ENCODE measurements at regions not wholly inside any gene's neighbourhood (a gene's known extent, or its start where the extent isn't known, plus 50 kb on each side); places are given as distances from the start of the nearest gene placed in this dataset.
"Not testable (repeated sequence)": the region's sequence is repeated elsewhere in the genome, so short reads cannot be mapped to it uniquely, and the experiment has no call there.

DNA sequence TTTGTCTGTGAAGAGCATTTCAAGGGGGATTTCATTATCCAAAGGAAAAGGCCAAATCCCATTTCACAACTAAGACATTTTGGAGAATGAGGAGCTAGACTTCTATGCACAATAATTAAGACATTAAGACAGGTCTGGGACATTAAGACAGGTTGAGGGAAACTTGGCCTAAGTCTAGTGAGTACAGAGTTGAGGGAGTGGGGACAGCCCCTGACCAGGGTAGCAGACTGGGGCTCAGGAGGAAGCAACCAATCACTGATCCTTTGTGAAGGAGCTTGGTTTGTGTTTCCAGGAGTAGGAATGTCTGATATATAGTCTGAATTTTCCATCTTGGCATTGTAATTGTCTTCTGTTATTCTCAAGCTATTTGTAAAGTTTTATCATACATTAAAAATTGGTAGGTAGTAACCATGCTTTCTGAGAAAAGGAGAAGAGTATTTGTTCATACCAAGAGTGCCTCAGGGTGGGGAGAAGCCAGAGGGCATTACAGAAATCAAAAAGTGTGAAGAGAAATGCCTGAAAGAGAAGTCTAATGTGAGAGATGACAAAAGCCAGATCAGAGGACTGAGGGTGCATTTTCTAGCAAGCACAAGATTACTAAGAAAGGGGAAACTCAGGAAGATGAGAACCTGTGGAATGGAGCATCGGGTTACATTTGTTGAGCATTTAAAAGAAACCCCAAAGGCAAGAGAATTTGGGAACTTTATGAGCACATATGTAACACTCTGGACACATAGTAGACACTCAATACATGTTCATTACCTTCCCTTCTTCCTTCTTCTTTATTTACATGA, 189.3 kb upstream of the PIK3R1 start:
- H3K27ac ChIP-seq (ENCODE audit: low read depth, low read length) = no peak overlapping the region
- H2AFZ ChIP-seq (ENCODE audit: low read length, unreplicated experiment) = no peak overlapping the region
- no peaks in the 10 kb centered on the region for H3K36me3 ChIP-seq (ENCODE audit: insufficient read depth, low read length)
- H3K79me2 ChIP-seq (ENCODE audit: control insufficient read depth, insufficient read depth, low read length, unreplicated experiment) = no peaks in the 10 kb centered on the region
- no peaks in the 10 kb centered on the region for H3K27me3 ChIP-seq (ENCODE audit: insufficient read depth, low read length)
- H3K4me1 ChIP-seq (ENCODE audit: control insufficient read depth, insufficient read depth, low read length, unreplicated experiment) = peaks cover 5% of the 10 kb centered on the region
- no peak overlapping the region for H3K4me3 ChIP-seq (ENCODE audit: low read depth, low read length)

DNA sequence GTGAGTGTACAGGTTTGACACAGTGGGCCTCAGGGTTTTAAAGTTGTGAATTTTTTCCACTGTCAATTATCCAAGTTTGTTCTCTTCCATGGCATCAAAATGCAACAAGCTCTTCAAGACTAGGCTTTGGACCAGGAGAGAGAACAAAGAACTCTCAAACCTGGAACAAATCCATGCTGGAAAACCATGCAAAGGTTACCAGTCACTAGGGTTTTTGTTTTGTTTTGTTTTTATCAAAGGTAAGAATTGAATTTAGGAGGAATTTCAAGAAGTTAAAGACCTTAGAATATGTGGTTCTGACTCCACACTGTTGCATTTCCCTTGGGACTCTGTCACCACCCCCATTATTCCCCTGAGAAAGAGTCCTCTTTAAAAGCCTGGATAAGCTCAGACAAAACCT, 191.1 kb upstream of the PIK3R1 start:
- Histone ChIP-seq H3K36me3 (ENCODE audit: insufficient read depth, low read length) (no peaks in the 10 kb centered on the region), H3K27me3 (ENCODE audit: insufficient read depth, low read length) (no peaks in the 10 kb centered on the region), H2AFZ (ENCODE audit: low read length, unreplicated experiment) (no peak overlapping the region), H3K27ac (ENCODE audit: low read depth, low read length) (no peak overlapping the region), H3K79me2 (ENCODE audit: control insufficient read depth, insufficient read depth, low read length, unreplicated experiment) (no peaks in the 10 kb centered on the region), H3K4me3 (ENCODE audit: low read depth, low read length) (no peak overlapping the region), H3K4me1 (ENCODE audit: control insufficient read depth, insufficient read depth, low read length, unreplicated experiment) (peaks cover 5% of the 10 kb centered on the region)

DNA sequence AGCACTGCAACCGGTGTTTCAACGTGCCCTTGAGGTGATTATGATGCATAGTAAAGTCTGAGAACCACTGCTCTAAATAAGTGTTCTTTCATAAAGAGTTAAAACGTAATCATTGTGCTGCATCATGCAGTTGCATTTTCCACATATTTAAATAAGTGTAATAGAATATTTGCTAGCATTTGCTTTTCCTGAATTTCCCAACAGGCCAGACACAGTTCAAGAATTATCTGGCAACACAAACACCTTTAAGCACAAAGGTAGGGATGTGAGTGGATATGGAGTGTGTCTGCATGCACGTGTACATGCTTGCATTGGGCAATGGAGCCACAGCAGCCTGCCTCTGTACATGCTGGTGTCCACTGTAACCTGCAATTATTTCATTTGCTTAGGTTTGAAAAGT, 193.6 kb upstream of the PIK3R1 start:
- no peaks in the 10 kb centered on the region for H3K36me3 ChIP-seq (ENCODE audit: insufficient read depth, low read length)
- H2AFZ ChIP-seq (ENCODE audit: low read length, unreplicated experiment) = no peak overlapping the region
- H3K27me3 ChIP-seq (ENCODE audit: insufficient read depth, low read length) = no peaks in the 10 kb centered on the region
- H3K4me1 ChIP-seq (ENCODE audit: control insufficient read depth, insufficient read depth, low read length, unreplicated experiment) = no peaks in the 10 kb centered on the region
- H3K27ac ChIP-seq (ENCODE audit: low read depth, low read length) = no peak overlapping the region
- no peak overlapping the region for H3K4me3 ChIP-seq (ENCODE audit: low read depth, low read length)
- H3K79me2 ChIP-seq (ENCODE audit: control insufficient read depth, insufficient read depth, low read length, unreplicated experiment) = no peaks in the 10 kb centered on the region

DNA sequence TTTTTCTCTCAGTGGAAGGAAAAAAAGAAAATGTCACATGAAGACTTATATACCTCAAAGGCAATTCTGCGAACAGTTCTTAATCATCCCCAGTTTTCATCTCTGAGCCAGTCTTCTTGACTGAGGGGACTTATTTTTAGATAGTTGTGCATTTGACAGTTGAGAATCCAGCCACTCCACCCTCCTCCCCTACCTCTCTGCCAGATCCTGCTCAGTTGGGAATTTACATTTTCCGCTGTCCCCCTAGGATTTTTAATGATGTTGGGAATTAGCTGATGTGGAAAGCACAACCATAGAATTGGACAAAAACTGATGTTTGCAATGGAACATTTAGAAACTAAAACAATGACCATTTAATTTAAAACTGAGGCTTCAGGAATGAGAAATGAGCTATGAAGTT, 194.3 kb upstream of the PIK3R1 start:
- no peak overlapping the region for H3K27ac ChIP-seq (ENCODE audit: low read depth, low read length)
- H3K27me3 ChIP-seq (ENCODE audit: insufficient read depth, low read length) = no peaks in the 10 kb centered on the region
- no peak overlapping the region for H2AFZ ChIP-seq (ENCODE audit: low read length, unreplicated experiment)
- no peaks in the 10 kb centered on the region for H3K79me2 ChIP-seq (ENCODE audit: control insufficient read depth, insufficient read depth, low read length, unreplicated experiment)
- no peaks in the 10 kb centered on the region for H3K4me1 ChIP-seq (ENCODE audit: control insufficient read depth, insufficient read depth, low read length, unreplicated experiment)
- no peaks in the 10 kb centered on the region for H3K36me3 ChIP-seq (ENCODE audit: insufficient read depth, low read length)
- H3K4me3 ChIP-seq (ENCODE audit: low read depth, low read length) = no peak overlapping the region

DNA sequence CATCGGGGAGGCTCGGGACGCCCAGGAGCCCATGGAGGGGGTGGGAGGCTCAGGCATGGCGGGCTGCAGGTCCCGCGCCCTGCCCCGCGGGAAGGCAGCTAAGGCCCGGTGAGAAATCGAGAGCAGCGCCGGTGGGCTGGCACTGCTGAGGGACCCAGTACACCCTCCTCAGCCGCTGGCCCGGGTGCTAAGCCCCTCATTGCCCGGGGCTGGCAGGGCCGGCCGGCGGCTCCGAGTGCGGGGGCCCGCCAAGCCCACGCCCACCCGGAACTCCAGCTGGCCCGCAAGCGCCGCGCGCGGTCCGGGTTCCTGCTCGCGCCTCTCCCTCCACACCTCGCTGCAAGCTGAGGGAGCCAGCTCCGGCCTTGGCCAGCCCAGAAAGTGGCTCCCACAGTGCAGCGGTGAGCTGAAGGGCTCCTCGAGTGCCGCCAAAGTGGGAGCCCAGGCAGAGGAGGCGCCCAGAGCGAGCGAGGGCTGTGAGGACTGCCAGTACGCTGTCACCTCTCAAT, 195.0 kb upstream of the PIK3R1 start:
- H3K79me2 ChIP-seq (ENCODE audit: control insufficient read depth, insufficient read depth, low read length, unreplicated experiment); H3K4me1 ChIP-seq (ENCODE audit: control insufficient read depth, insufficient read depth, low read length, unreplicated experiment); H3K36me3 ChIP-seq (ENCODE audit: insufficient read depth, low read length); H3K27me3 ChIP-seq (ENCODE audit: insufficient read depth, low read length); H3K4me3 ChIP-seq (ENCODE audit: low read depth, low read length); H2AFZ ChIP-seq (ENCODE audit: low read length, unreplicated experiment); H3K27ac ChIP-seq (ENCODE audit: low read depth, low read length): not testable (repeated sequence)

DNA sequence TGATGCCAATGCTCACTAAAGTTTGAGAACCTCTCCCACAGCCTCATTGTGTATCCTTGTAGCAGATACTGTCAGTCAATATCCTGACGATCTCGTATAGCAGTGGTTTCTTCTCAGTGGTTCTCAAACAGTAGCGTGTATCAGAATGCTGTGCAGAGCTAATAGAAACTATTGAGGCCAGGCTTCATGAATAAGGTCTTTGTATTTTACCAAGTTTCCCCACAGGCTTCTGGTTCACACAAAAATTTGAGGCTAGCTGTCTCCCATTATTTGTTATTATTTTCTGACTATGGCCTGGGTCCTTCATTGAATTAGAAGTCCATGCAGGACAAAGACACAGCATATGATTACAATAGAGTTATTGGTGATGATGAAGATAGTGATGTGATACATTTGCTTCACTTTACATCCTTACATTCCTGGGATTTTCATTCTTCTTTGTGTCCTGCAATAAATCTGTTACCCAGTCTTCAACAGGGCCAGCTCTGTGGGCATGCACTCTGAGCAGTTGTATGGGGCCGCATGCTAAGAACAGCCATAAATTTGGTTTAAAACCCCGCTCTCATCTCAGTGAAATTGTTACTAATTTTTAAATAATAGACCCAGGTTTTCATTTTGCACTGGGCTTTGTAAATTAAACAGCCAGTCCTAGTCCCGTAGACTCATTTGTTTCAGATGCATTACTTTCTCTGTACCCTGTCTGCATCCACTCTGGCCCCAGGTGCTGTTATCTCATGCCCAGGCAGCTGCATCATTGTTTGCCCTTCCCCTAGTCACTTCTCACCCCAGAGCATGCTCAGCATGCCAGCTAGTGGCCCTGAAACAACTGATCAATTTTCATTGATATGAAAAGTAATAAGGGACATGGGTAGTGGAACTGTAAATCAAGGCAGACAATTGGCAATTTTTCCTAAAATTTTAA, 199.9 kb upstream of the PIK3R1 start:
- Histone ChIP-seq H3K4me3 (ENCODE audit: low read depth, low read length) (no peak overlapping the region), H3K36me3 (ENCODE audit: insufficient read depth, low read length) (no peaks in the 10 kb centered on the region), H3K27ac (ENCODE audit: low read depth, low read length) (no peak overlapping the region), H2AFZ (ENCODE audit: low read length, unreplicated experiment) (no peak overlapping the region), H3K4me1 (ENCODE audit: control insufficient read depth, insufficient read depth, low read length, unreplicated experiment) (no peaks in the 10 kb centered on the region), H3K27me3 (ENCODE audit: insufficient read depth, low read length) (no peaks in the 10 kb centered on the region), H3K79me2 (ENCODE audit: control insufficient read depth, insufficient read depth, low read length, unreplicated experiment) (no peaks in the 10 kb centered on the region)

DNA sequence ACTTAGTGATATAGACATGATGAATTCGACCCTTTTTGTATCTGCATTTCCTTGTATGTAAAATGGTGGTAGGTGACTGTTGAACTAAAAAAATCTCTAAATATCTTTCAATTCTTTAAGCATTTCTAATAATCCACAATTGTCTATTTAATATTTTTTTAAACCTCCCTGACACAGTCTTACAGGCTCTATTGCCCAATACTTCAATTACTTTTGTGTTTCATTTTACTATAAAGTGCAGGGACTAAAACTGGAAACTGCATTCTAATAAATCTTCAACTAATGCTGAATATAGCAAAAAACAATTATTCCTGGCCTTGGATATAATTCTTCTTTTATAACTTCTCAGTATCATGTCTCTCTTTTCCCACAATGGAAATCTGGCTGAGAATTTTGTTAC, 202.7 kb upstream of the PIK3R1 start:
- no peaks in the 10 kb centered on the region for H3K4me1 ChIP-seq (ENCODE audit: control insufficient read depth, insufficient read depth, low read length, unreplicated experiment)
- no peak overlapping the region for H2AFZ ChIP-seq (ENCODE audit: low read length, unreplicated experiment)
- H3K36me3 ChIP-seq (ENCODE audit: insufficient read depth, low read length) = no peaks in the 10 kb centered on the region
- H3K27ac ChIP-seq (ENCODE audit: low read depth, low read length) = no peak overlapping the region
- H3K27me3 ChIP-seq (ENCODE audit: insufficient read depth, low read length) = no peaks in the 10 kb centered on the region
- H3K4me3 ChIP-seq (ENCODE audit: low read depth, low read length) = no peak overlapping the region
- H3K79me2 ChIP-seq (ENCODE audit: control insufficient read depth, insufficient read depth, low read length, unreplicated experiment) = no peaks in the 10 kb centered on the region

DNA sequence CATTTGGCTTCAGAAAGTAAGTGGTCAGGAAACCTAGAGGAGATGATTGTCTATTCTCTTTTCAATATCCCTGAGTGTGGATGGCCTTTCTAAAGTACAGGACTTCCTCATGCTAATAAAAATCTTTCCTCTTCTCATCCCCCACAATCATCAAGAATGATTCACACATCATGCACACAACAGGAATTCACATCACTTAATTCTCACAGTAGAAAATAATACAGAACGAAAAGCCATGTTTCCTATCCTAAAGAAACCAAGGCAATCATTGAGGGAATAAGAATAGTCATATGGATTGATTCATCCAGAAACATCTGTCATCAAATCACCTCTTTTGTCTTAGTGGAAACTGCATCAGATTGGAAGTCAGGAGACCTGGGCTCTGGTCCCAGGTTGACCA, 203.1 kb upstream of the PIK3R1 start:
- Histone ChIP-seq H3K27ac (ENCODE audit: low read depth, low read length) (no peak overlapping the region), H3K79me2 (ENCODE audit: control insufficient read depth, insufficient read depth, low read length, unreplicated experiment) (no peaks in the 10 kb centered on the region), H2AFZ (ENCODE audit: low read length, unreplicated experiment) (no peak overlapping the region), H3K36me3 (ENCODE audit: insufficient read depth, low read length) (no peaks in the 10 kb centered on the region), H3K4me3 (ENCODE audit: low read depth, low read length) (no peak overlapping the region), H3K4me1 (ENCODE audit: control insufficient read depth, insufficient read depth, low read length, unreplicated experiment) (no peaks in the 10 kb centered on the region), H3K27me3 (ENCODE audit: insufficient read depth, low read length) (no peaks in the 10 kb centered on the region)

DNA sequence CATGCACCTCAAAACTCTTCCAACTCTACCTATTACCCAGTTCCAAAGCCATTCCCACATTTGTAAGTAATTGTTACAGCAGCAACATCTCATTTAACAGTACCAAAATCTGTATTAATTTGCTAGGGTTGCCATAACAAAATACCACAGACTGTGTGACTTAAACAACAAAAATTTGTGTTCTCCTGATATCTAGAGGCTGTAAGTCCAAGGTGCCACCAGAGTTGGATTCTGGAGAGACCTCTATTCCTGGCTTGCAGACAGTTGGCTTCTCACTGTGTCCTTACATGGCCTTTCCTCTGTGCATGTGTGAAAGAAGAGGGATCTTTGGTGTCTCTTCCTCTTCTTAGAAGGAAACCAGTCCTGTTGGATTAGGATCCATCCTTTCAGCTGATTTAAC, 203.8 kb upstream of the PIK3R1 start:
- Histone ChIP-seq H3K4me3 (ENCODE audit: low read depth, low read length) (no peak overlapping the region), H3K36me3 (ENCODE audit: insufficient read depth, low read length) (no peaks in the 10 kb centered on the region), H3K27ac (ENCODE audit: low read depth, low read length) (no peak overlapping the region), H3K27me3 (ENCODE audit: insufficient read depth, low read length) (no peaks in the 10 kb centered on the region), H2AFZ (ENCODE audit: low read length, unreplicated experiment) (no peak overlapping the region), H3K79me2 (ENCODE audit: control insufficient read depth, insufficient read depth, low read length, unreplicated experiment) (no peaks in the 10 kb centered on the region), H3K4me1 (ENCODE audit: control insufficient read depth, insufficient read depth, low read length, unreplicated experiment) (no peaks in the 10 kb centered on the region)

DNA sequence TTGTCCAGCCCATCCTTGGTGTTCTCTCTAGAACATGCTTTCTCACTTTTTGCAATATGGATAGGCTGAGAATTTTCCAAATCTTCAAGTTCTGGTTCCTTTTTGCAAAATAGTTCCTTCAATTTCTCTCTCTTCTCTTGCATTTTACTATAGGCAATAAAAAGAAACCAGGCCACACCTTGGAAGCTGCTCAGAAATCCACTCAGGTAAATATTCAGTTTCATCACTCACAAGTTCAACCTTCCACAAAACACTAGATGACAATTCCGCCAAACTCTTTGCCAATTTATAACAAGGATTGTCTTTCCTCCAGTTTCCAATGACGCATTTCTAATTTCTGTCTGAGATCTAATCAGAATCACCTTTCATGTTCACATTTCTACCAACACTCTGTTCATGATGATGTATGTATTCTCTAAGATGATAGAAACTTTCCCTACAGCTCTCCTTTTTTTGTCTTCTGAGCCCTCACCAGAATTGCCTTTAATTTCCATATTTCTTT, 204.2 kb upstream of the PIK3R1 start:
- no peaks in the 10 kb centered on the region for H3K4me1 ChIP-seq (ENCODE audit: control insufficient read depth, insufficient read depth, low read length, unreplicated experiment)
- no peak overlapping the region for H3K27ac ChIP-seq (ENCODE audit: low read depth, low read length)
- H3K79me2 ChIP-seq (ENCODE audit: control insufficient read depth, insufficient read depth, low read length, unreplicated experiment) = no peaks in the 10 kb centered on the region
- no peak overlapping the region for H2AFZ ChIP-seq (ENCODE audit: low read length, unreplicated experiment)
- no peaks in the 10 kb centered on the region for H3K36me3 ChIP-seq (ENCODE audit: insufficient read depth, low read length)
- H3K27me3 ChIP-seq (ENCODE audit: insufficient read depth, low read length) = no peaks in the 10 kb centered on the region
- no peak overlapping the region for H3K4me3 ChIP-seq (ENCODE audit: low read depth, low read length)
